HG03039 (cell line): ENCODE measurements at regions not wholly inside any gene's neighbourhood (a gene's known extent, or its start where the extent isn't known, plus 50 kb on each side); places are given as distances from the start of the nearest gene placed in this dataset.
A peak's percentile ranks its signal among the peaks of the same experiment; 100 is the strongest.
"Not testable (repeated sequence)": the region's sequence is repeated elsewhere in the genome, so short reads cannot be mapped to it uniquely, and the experiment has no call there.

Experiments
- ATAC-seq: cut with Tn5 transposase; IDR thresholded peaks from one replicate; pipeline ENCODE4 v1.9.1; 2021; ENCODE audit warnings: mild to moderate bottlenecking, moderate library complexity; ENCODE audit not compliant: unreplicated experiment

DNA sequence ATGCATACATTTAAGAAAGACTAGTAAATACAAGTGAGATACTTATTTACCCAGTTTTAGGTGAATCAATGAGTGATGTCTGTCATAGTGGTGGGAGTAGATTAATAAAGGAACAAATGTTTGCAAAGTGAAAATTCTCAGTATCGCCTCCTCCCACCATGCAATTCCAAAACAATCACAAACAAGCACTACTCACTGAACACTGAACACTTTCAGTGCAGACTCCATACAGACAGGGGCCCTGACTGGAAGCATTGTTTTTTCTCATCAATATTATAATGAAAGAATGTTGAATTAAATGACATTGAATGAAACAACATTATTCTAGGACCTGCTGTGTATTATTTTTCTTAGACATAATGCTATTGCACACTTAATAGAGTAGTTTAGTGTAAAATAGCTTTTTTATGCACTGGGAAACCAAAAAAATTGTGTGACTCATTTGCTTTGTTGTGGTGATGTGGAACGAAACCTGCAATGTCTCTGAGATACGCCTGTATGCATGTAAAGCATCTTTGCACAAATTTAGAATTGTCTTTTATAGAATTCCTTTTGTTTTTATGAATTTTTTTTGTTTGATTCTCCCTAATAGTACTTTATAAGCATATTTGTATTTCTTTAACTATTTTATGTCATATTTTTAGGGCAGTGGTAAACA, 317.5 kb downstream of the UTRN start:
- ATAC-seq, result no peak

DNA sequence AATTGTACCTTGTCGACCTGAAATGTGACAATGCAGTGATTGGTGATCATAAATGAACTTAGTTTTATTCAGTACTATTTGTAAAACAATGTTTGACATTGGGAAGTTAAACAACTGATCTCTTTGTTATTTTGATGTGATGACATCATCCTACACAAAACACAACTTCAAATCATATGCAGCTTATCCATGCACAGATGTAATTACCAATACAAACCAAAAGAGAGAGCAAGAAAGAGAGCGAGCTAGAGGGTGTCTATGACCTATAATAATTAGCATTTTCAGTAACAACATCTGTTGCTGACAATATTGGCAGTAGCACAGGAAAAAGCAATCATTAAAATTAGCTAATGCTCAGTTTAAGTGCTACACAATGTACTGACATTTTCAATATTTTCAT, 320.9 kb downstream of the UTRN start:
- ATAC-seq, result no peak

DNA sequence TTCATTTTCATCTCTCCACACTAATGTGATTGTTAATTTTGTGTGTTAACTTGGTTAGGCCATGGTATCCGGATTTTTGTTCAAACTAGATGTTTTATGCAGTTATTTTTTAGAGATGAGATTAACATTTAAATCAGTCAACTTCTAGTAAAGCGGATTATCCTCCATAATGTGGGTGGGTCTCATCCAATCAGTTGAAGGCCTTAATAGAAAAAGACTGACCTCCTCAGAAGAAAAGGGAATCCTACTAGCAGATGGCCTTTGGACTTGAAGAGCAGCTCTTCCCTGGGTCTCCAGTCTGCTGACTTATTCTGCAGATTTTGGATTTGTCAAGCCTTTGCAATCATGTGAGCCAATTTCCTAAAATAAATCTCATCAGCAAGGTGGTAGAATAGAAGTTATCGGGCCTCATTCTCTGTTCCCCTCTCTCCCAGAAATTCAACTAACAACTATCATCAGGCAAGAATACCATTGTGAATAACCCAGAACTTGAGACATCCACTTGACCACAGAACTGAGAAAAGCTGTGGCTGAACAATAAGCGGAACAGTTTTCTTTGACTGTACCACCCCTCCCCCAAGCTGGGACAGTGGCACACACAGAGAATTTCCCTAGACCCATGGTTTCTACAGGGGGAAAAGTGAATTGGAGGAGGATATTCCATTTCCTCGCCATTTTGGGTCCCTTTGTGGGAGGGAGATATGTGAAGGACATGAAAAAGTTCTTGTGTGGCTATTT, 323.0 kb downstream of the UTRN start:
- no peak for ATAC-seq

DNA sequence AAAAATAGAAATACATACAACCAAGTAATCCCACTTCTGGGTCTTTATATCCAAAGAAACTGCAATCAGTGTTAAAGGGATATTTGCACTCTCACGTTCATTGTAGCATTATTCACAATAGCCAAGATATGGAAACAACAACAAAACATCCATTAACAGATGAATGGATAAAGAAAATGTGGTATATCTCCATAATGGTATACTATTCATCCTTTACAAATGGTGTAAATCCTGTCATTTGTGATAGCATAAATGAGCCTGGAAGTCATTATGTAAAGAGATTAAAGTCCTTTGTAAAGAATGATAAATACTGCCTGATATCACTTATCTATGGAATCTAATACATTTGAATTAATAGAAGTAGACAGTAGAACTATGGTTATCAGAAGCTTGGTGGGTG, 327.7 kb downstream of the UTRN start:
- ATAC-seq, result no peak

DNA sequence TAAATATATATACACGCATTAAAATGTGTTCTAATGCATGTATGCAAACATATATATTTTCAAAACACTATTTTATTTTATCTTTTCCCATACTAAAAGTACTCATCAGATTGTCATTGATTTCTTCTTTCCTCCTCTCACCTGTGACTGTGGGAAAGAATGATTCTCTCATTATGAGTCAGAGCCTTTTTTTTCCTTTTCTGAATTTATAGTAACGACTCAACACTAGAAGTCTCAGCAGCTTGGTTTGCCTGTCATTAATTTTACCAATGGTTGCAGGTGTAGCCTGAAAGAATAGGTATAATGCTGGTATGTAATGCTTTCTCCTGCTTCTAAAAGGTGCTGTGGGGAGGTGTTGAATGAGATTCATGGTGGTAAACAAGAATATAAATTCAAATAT, 328.7 kb downstream of the UTRN start:
- peak; percentile 46 for ATAC-seq

DNA sequence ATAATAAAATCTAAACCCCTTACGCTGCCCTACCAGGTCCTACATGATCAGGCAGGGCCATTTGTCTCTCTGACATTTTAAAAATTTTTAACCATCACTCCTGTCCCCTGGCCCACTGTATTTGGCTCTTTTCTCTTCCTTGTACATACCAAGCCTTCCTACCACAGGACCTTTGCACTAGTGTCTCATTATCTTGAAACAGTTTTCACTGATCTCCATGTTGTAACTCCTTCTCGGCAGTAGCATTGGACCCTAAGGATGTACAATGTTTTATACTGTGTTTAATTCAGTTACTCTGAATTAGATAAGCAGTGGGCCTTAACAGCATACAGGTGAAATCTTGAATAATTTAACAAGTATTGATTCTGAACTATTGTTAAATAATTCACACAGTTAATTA, 330.7 kb downstream of the UTRN start:
- ATAC-seq, result no peak

DNA sequence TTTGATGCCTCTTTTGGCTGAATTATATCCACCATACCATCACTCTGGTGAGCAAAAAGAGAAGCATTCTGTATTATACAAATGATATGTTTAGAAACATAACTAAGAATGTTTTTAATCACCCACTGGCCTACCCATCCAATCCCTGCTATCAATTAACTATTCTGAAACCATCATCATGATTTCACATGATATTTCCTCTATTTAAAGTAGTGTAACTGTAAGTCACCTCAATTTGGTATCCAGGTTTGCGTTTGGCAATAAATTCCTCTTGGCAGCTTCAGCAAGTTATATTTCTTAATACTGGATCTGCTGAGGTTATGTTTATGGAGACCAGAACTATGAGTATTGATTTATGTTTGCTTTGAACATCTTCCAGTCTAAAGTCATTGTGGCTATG, 332.1 kb downstream of the UTRN start:
- ATAC-seq, result no peak

DNA sequence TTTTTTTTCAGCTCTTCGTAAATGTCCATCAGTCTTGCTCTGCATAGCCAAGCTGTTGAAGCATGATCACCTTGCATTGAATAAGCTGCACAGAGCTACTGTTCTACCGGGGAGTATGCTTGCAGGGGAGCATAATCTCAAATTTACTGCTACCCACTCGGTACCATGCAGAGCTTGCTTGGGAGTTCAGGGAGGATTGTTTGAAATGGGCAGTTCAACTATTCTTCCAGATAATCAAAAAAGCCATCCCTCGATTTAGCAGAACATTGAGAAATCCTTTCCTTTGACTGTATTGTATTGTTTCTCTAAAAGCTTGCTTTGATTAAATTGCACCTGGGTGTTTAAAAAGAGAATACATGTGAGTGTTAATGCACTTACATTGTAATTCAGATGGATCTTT, 332.6 kb downstream of the UTRN start:
- no peak for ATAC-seq

DNA sequence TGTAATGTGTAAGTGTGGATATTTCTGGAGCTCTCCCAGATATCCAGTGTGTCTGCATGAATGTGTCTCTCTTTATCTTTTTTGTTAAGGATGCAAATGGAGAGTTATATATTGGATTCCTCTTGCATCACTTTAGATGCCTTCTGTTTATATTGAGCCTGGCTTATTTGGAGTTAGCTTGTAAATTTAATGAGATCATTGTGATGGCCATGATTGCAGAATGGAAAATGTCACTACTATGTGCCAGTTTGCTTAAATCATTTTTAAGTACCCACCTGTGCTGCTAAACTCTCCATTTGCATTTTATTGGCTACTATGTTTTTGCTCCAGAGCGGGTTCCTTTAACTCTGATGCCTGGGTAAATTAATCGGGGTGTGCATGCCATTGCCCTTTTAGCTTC, 334.8 kb downstream of the UTRN start:
- ATAC-seq, result no peak

DNA sequence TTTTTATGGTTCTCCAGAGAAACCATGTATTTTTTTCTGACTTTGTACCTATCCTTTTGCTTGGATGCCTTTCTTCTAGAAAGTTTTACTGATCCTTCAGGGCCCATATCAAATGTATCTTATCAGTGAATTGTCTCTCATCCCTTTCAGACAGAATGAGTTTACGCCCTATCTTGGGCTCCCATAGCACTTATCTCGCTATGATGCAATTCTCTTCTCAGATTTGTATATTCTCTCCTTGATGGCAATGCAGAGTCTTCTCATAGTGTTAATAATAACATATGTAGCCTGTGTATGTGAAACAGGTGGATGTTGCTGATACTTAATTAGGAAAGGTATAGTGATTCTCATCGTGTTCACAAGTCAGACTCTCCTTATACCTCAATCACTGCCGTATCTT, 336.2 kb downstream of the UTRN start:
- no peak for ATAC-seq

DNA sequence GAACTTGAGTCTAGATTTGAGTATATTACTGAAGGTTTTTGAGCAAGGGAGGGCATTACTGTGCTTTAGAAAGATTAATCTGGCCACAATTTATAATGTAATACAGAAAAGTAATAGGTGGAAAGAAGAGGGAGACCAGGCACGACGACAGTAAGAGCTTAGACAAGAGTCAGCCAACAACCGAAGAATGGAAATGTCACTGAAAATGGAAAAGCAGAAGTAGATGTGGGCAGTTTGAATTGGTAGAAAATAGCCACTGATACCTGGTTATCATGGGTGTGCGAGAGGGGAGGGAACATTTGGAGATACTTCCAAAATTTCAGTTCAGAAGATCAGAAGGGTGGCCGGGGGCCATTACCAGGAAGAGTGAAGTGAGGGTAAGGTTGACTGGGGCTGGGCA, 339.1 kb downstream of the UTRN start:
- no peak for ATAC-seq

DNA sequence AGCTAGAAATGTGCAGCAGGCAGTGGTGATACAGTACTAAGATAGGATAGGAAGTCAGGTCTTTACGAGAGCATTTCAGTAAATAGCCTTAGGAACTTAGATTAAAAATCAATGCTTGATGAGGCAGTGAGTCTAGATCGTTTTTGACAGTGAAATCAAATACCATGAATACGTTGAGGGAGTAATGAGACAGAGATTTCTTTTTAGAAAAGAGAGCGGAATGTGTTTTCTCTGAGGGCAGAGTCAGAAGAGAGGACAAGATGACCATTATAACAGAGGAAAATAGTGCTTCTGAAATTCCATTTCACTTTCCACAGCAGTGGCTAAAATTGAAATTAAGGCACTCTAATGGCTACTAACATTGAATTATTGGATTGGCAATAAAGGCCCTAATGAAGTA, 339.6 kb downstream of the UTRN start:
- ATAC-seq, result no peak

DNA sequence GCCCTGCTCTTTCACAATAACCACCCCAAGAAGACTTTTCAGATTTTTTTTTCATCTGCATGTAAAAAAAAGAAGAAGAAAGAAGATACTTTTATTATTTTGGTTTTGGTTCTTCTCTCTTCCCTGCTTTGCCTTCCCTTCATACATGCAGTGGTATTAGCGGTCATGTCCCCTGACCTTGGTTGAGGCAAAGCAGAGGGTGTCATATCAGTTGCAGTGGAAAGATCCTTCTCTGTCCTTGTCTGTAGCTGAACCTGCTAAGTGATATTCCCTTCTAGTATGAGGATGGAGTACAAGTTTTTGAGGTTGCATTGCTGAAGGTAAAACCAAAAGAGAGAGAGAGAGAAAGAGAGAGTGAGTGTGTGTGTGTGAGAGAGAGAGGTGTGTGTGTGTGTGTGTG, 345.7 kb downstream of the UTRN start:
- no peak for ATAC-seq

DNA sequence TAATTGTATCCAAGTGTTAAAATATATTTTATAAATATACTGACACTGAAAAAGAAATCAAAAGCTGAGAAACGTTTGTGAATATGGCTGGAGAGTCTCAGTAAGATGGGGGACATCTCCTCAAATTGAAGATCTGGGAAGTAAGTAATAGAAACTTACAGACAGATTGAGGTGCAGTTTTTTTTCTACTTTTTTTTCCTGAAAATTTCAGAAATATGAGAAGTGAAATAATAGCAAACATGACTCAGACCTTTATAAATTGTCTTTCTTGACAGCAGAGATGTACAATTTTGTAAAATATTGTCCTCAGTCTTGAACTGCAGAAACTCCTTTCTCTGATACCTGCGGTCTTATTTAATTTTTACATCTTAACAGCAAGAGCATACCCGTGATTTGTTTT, 347.1 kb downstream of the UTRN start:
- no peak for ATAC-seq

DNA sequence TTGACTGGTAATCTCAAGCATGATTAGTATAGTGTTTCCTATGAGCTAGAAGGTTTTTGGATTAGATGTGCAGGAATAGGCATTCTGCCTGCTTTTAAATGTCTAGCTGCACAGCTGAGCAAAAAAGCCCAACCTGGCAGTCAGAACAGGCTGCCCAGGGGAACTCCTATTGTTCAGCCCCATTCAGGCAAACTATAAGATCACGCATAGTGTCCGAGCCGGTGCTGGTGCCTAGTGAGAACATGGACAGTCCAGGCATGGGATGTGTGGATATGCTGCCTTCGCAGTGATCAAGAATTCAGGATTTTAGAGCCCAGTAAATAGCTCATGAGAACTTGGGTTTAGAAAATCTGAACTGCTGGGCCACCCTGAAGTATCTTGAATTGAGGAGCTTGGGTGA, 348.8 kb downstream of the UTRN start:
- ATAC-seq, result no peak

DNA sequence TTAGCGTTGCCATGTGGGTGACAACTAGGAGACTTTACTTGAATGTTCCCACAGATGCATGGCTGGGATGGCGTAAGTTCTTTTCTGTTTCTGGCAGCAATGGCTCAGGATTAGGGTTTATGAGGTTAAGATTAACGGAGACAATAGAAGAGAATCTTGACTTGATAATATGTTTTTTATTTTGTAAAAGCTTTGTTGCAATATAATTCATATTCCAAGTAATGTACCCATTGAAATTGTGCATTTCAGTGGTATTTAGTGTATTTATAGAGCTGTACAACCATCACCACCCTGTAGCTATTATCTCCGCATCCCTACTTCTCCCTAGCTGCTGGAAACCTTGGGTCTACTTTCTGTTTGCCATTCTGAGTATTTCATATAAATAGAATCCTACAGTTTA, 349.2 kb downstream of the UTRN start:
- ATAC-seq, result no peak

DNA sequence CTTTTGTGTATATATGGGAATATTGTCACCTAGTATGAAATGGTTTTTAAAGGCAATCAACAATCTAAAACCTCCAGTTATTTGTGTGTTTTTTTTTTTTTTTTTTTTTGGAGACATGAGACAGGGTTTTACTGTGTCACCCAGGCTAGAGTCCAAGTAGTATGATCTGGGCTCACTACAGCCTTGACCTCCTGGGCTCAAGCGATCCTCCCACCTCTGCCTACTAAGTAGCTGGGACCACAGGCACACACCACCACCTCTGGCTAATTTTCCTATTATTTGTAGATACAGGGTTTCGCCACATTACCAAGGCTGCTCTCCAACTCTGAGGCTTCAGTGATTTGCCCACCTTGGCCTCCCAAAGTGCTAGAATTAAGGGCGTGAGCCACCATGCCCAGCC, 349.9 kb downstream of the UTRN start:
- no peak for ATAC-seq

DNA sequence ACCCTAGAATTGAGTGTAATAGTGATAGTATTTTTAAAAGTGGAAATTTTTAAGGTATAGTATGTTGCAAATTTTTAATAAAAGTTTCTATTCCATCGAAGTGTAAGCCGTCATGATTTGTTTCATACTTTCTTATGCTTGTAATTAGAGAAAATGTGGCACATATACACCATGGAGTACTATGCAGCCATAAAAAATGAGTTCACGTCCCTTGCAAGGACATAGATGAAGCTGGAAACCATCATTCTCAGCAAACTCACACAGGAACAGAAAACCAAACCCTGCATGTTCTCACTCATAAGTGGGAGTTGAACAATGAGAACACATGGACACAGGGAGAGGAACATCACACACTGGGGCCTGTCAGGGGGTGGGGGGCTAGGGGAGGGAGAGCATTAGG, 350.9 kb downstream of the UTRN start:
- ATAC-seq, result not testable (repeated sequence)

DNA sequence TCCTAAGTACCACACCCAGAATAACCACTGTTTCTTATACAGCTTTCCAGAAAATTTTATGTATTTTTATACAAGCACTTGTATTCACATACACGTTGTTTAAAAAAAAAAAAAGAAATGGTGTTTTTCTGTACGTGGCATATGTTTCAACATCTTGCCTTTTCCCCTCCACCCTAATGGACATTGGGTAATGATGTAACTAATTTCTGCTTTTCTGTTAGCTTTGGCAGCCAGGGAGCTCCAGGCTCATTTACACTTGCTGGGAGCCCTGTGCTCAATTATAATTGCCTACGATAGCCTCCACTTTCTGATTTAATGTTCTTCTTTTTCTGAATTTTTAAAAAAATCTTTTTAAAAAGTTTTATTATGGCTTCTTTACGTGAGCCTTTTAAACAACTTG, 352.4 kb downstream of the UTRN start:
- ATAC-seq, result no peak

DNA sequence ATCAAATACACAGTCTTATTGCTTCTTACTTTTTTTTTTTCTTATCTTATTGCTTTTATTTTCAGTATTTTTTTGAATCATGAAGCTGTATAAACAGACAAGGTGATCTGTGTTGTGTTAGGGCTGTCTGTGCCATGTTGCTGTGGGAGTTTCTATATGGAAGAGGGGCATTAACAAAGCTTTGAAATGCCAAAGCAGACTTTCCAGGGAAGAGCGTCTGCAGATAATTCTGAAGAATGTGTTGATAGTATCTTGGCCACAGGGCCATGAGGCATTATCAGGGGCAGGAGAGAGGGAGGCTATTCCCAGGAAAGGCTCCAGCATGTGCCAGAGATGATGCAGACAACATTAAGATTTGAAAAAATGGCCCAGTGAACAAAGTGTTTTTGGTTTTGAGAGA, 354.5 kb downstream of the UTRN start:
- ATAC-seq, result no peak

DNA sequence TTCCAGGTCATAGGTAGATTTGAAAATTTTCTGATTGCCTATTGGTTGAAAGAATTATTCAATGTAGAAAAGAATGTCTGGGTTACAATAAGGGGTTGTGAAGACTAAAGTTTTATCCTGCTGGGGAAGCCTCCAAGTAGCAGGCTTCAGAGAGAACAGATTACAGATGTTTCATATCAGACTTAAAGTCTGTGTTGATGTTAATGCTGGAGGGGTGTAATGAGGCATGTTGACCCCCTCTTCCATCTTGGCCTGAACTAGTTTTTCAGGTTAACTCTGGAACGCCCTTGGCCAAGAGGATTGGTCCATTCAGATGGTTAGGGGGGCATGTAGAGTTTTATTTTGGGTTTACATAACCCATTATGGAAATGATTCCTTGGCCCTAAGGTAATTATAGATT, 356.2 kb downstream of the UTRN start:
- no peak for ATAC-seq

DNA sequence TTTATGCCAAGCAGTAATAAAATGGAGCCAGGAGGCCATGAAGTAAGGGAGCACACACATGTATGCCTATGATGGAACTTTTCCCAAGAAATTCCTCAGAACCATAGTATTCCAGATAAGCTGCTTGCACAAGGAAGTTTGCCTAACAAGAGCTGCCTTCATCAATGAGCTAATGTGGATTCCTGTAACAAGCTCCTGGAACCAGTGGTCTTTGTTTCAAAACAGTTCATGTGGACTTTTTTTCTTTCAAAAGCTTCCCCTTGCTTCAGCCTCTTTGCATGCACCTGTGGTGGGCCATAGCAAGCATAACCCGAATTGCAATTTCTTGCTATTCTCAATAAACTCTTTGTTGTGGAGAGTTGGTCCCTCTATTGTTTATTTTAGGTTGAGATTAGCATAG, 359.6 kb downstream of the UTRN start:
- ATAC-seq, result no peak
